ENCODE measurements at regions not wholly inside any gene's neighbourhood (a gene's known extent, or its start where the extent isn't known, plus 50 kb on each side); places are given as distances from the start of the nearest gene placed in this dataset.
"Not testable (repeated sequence)": the region's sequence is repeated elsewhere in the genome, so short reads cannot be mapped to it uniquely, and the experiment has no call there.

GRCh38 chr10:76766682-76767081 is 870.9 kb downstream of the KCNMA1 start:
- ATAC-seq (ENCODE audit: low read depth) (no peak), DNase-seq (no peak)
- no peak overlapping the region for H3K18ac ChIP-seq (ENCODE audit: low read depth, low read length)
- H4K91ac ChIP-seq (ENCODE audit: insufficient read depth, low read depth, low read length) = no peak overlapping the region
- WGBS, 2 experiments (ENCODE audit: extremely low coverage in 2 of 2, insufficient read length in 1 of 2) = 95% methylated on average over 3 of the region's 7 CpGs; no CpG with 5 or more reads in 1 of the 2 experiments
- no peak overlapping the region for H2AK5ac ChIP-seq (ENCODE audit: low read depth, low read length)
- no TSS peak for BruUV-seq (replicated peaks)
- H2BK120ac ChIP-seq (ENCODE audit: low read depth, low read length) = no peak overlapping the region
- H4K20me1 ChIP-seq (ENCODE audit: insufficient read depth, low read length) = no peaks in the 10 kb centered on the region
- no peak for TF ChIP-seq POLR2A (IDR thresholded peaks at IDR 0.05; ENCODE audit: low read depth, low read length)
- TF ChIP-seq FOS (IDR thresholded peaks at IDR 0.05; ENCODE audit: low read depth, low read length) = no peak
- TF ChIP-seq CHD1 (IDR thresholded peaks at IDR 0.05; ENCODE audit: low read depth, low read length) = no peak
- TF ChIP-seq SMC3 (IDR thresholded peaks at IDR 0.05; ENCODE audit: low read depth, low read length) = no peak
- no peak for TF ChIP-seq MXI1 (IDR thresholded peaks at IDR 0.05; ENCODE audit: borderline replicate concordance, low read depth, low read length)
- no peak for TF ChIP-seq RCOR1 (IDR thresholded peaks at IDR 0.05; ENCODE audit: insufficient replicate concordance, low read length)
- no peak for TF ChIP-seq CEBPB (IDR thresholded peaks at IDR 0.05; ENCODE audit: low read depth, low read length)
- no peak for TF ChIP-seq RAD21 (IDR thresholded peaks at IDR 0.05; ENCODE audit: low read length)
- TF ChIP-seq MAFK (IDR thresholded peaks at IDR 0.05; ENCODE audit: low read depth, low read length) = no peak
- TF ChIP-seq ELK1 (IDR thresholded peaks at IDR 0.05; ENCODE audit: borderline replicate concordance, low read depth, low read length) = no peak
- TF ChIP-seq NFE2L2 (IDR thresholded peaks at IDR 0.05; ENCODE audit: low read depth, low read length) = no peak
- no peak overlapping the region for H3K14ac ChIP-seq (replicated peaks; ENCODE audit: low read depth, low read length)
- no peak overlapping the region for H4K8ac ChIP-seq (ENCODE audit: low read depth in 2 of 2, low read length in 2 of 2)
- H2AK9ac ChIP-seq (replicated peaks; ENCODE audit: low read depth, low read length, poor library complexity) = no peak overlapping the region
- no peaks in the 10 kb centered on the region for H3K9me3 ChIP-seq (ENCODE audit: control insufficient read depth, insufficient read depth, low read length)
- H3K36me3 ChIP-seq (ENCODE audit: control insufficient read depth, insufficient read depth, low read length) = no peaks in the 10 kb centered on the region
- H3K4me2 ChIP-seq (ENCODE audit: low read depth, low read length) = no peak overlapping the region
- H3K4ac ChIP-seq (ENCODE audit: low read depth, low read length) = no peak overlapping the region
- no peak overlapping the region for H3K4me3 ChIP-seq (ENCODE audit: insufficient read depth, low read depth, low read length)
- H3K79me1 ChIP-seq (ENCODE audit: low read depth in 1 of 2, low read length in 2 of 2) = no peaks in the 10 kb centered on the region
- H3K56ac ChIP-seq (ENCODE audit: extremely low read depth, insufficient read depth, low read length) = no peak overlapping the region
- no peak overlapping the region for H2BK15ac ChIP-seq (ENCODE audit: low read depth, low read length)
- H3K9me1 ChIP-seq (ENCODE audit: insufficient read depth, low read length) = no peaks in the 10 kb centered on the region
- dilution Hi-C loops (cut with HindIII; ENCODE audit: low sequenced_read_pairs, unreplicated experiment) = no loop called here
- H3K23ac ChIP-seq (ENCODE audit: low read depth, low read length) = no peak overlapping the region
- ChIA-PET POLR2A (ENCODE audit: unreplicated experiment) (no interaction called here), CTCF (no interaction called here)
- H4K5ac ChIP-seq (ENCODE audit: low read depth, low read length) = no peak overlapping the region
- no peaks in the 10 kb centered on the region; the same call in 1 of the 2 replicates for H3K27me3 ChIP-seq (ENCODE audit: control insufficient read depth, insufficient read depth, low read length)
- no peak overlapping the region for H2AFZ ChIP-seq (replicated peaks; ENCODE audit: low read length, poor library complexity)
- no peaks in the 10 kb centered on the region for H3K4me1 ChIP-seq (ENCODE audit: control insufficient read depth, insufficient read depth, low read length)
- intact Hi-C loops (cut with micrococcal nuclease) = no loop called here
- no peak overlapping the region for H3K27ac ChIP-seq (ENCODE audit: insufficient read depth, low read length)
- no peak overlapping the region for H2BK5ac ChIP-seq (ENCODE audit: low read depth, low read length, poor library complexity, severe bottlenecking)
- in situ Hi-C loops (cut with MboI; ENCODE audit: low sequenced_read_pairs) = no loop called here
- no peak overlapping the region for H2BK20ac ChIP-seq (ENCODE audit: low read depth, low read length)
- no peak overlapping the region for H3K9ac ChIP-seq (ENCODE audit: low read depth, low read length)

- intact Hi-C loops (cut with micrococcal nuclease); H2BK5ac ChIP-seq (ENCODE audit: low read depth, low read length, poor library complexity, severe bottlenecking); H3K9me1 ChIP-seq (ENCODE audit: insufficient read depth, low read length); H3K56ac ChIP-seq (ENCODE audit: extremely low read depth, insufficient read depth, low read length); in situ Hi-C loops (cut with MboI; ENCODE audit: low sequenced_read_pairs); H3K18ac ChIP-seq (ENCODE audit: low read depth, low read length); H2AK9ac ChIP-seq (replicated peaks; ENCODE audit: low read depth, low read length, poor library complexity); H3K79me1 ChIP-seq (ENCODE audit: low read depth in 1 of 2, low read length in 2 of 2); H2AK5ac ChIP-seq (ENCODE audit: low read depth, low read length); H3K14ac ChIP-seq (replicated peaks; ENCODE audit: low read depth, low read length); H3K27me3 ChIP-seq (ENCODE audit: control insufficient read depth, insufficient read depth, low read length); ATAC-seq (ENCODE audit: low read depth); H4K20me1 ChIP-seq (ENCODE audit: insufficient read depth, low read length); H3K27ac ChIP-seq (ENCODE audit: insufficient read depth, low read length); H3K4me2 ChIP-seq (ENCODE audit: low read depth, low read length); H4K8ac ChIP-seq (ENCODE audit: low read depth in 2 of 2, low read length in 2 of 2); H3K4ac ChIP-seq (ENCODE audit: low read depth, low read length); H3K36me3 ChIP-seq (ENCODE audit: control insufficient read depth, insufficient read depth, low read length); BruUV-seq (replicated peaks); H3K23ac ChIP-seq (ENCODE audit: low read depth, low read length); H3K4me1 ChIP-seq (ENCODE audit: control insufficient read depth, insufficient read depth, low read length); H2BK15ac ChIP-seq (ENCODE audit: low read depth, low read length); H3K4me3 ChIP-seq (ENCODE audit: insufficient read depth, low read depth, low read length); H4K5ac ChIP-seq (ENCODE audit: low read depth, low read length); H2BK20ac ChIP-seq (ENCODE audit: low read depth, low read length); CTCF ChIA-PET; H2AFZ ChIP-seq (replicated peaks; ENCODE audit: low read length, poor library complexity); H3K9ac ChIP-seq (ENCODE audit: low read depth, low read length); POLR2A ChIA-PET (ENCODE audit: unreplicated experiment); H4K91ac ChIP-seq (ENCODE audit: insufficient read depth, low read depth, low read length); DNase-seq; dilution Hi-C loops (cut with HindIII; ENCODE audit: low sequenced_read_pairs, unreplicated experiment); H2BK120ac ChIP-seq (ENCODE audit: low read depth, low read length); H3K9me3 ChIP-seq (ENCODE audit: control insufficient read depth, insufficient read depth, low read length): not testable (repeated sequence)
- WGBS, 2 experiments (ENCODE audit: extremely low coverage in 2 of 2, insufficient read length in 1 of 2) = no CpG with 5 or more reads among the region's 3 CpGs
Observed at GRCh38 chr10:76764921-76765320, 872.7 kb downstream of the KCNMA1 start.
